Cardiac fibroblast (primary cell): ENCODE measurements at regions not wholly inside any gene's neighbourhood (a gene's known extent, or its start where the extent isn't known, plus 50 kb on each side); places are given as distances from the start of the nearest gene placed in this dataset.

ENCODE experiments used
- DNase-seq, 2 donors: peaks; one replicate each; pipeline versions ENCODE4 v3.0.0 to v3.0.0-alpha.2; 2010; ENCODE audit warnings: low read depth in 2 of 2
- H3K4me3 ChIP-seq, 2 donors: replicated peaks in 1 of 2; 1 replicate in 1 of 2; 2 replicates in 1 of 2; pipeline ENCODE4 v1.5.1; 2011; ENCODE audit warnings: low read depth in 2 of 2, low read length in 2 of 2, mild to moderate bottlenecking in 2 of 2, moderate library complexity in 1 of 2
- CTCF ChIP-seq: IDR thresholded peaks from one replicate; pipeline ENCODE4 v1.5.1; 2011; ENCODE audit warnings: low read depth, mild to moderate bottlenecking, low read length, inconsistent platforms

- no peak for DNase-seq
- no peak overlapping the region for H3K4me3 ChIP-seq
- TF ChIP-seq CTCF, result no peak
These were observed 171.6 kb downstream of the MBD2 start for GRCh38 chr18:54052732-54053429.

GRCh38 chr18:54052259-54052658, 172.2 kb downstream of the MBD2 start:
- no peak for DNase-seq
- no peak for TF ChIP-seq CTCF
- H3K4me3 ChIP-seq, result no peak overlapping the region

- H3K4me3 ChIP-seq, result no peak overlapping the region
- peak; percentile 3 for TF ChIP-seq CTCF
- DNase-seq, result peak; percentile 1 to 58
These were observed 180.8 kb downstream of the MBD2 start for GRCh38 chr18:54043484-54044251.

GRCh38 chr18:54035927-54036326, 188.5 kb downstream of the MBD2 start:
- TF ChIP-seq CTCF, result no peak
- no peak overlapping the region for H3K4me3 ChIP-seq
- no peak for DNase-seq

GRCh38 chr18:54033052-54033451, 191.4 kb downstream of the MBD2 start:
- H3K4me3 ChIP-seq, result no peak overlapping the region
- TF ChIP-seq CTCF, result no peak
- no peak for DNase-seq

GRCh38 chr18:54032412-54032811, 192.1 kb downstream of the MBD2 start:
- DNase-seq, result no peak
- H3K4me3 ChIP-seq, result no peak overlapping the region
- no peak for TF ChIP-seq CTCF
